GM19351 (cell line): ENCODE measurements at regions not wholly inside any gene's neighbourhood (a gene's known extent, or its start where the extent isn't known, plus 50 kb on each side); places are given as distances from the start of the nearest gene placed in this dataset.
"Not testable (repeated sequence)": the region's sequence is repeated elsewhere in the genome, so short reads cannot be mapped to it uniquely, and the experiment has no call there.

ENCODE experiments used
- ATAC-seq: cut with Tn5 transposase; IDR thresholded peaks from one replicate; pipeline ENCODE4 v1.9.1; 2021; ENCODE audit warnings: mild to moderate bottlenecking, moderate library complexity; ENCODE audit not compliant: unreplicated experiment

DNA sequence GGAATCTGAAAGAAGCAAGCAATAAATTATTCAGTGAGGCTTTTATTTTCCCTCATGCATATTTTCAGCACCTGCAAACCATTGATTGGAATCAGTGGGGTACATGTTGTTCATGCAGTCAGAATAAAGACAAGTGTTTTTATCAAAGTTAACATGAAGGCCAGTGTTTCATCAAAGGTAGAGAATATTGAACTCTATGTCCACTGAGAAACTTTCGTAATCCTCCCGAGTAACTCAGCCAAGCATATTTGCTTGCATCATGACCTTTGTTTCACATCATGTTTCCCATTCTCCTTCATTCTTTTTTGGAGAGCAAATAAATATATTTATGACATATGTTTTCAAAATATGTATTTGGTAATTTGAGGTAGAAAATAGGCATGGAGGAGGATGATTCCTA, 663.1 kb downstream of the SH2D4B start:
- no peak for ATAC-seq

DNA sequence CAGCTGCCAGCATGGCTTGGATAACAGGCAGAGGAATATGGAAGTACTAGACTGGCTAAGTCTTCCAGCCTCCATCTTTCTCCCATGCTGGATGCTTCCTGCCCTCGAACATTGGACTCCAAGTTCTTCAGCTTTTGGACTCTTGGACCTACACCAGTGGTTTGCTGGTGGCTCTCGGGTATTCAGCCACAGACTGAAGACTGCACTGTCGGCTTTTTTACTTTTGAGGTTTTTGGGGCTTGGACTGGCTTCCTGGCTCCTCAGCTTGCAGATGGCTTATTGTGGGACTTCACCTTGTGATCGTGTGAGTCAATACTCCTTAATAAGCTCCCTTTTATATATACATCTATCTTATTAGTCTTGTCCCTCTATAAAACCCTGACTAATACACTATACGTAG, 667.6 kb upstream of the NRG3 start:
- ATAC-seq, result not testable (repeated sequence)

DNA sequence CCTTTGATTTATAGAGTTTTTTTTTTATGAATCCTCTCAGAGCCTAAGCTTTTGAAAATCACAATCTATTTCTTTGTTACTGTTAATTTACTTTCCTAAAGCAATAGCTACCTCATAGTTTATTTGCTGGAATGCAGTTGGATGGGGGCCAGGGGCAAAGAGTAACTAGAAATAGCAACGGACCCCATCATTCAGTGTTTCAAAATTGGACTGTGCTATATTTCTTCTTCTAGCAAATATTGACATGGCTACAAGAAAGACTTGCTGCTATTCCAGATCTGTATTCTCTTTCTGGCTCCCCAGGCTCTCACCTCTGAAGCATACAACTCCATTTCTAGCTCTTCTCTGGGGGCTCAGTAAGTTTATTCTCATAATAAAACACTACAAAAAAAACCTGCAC, 661.6 kb upstream of the NRG3 start:
- no peak for ATAC-seq

DNA sequence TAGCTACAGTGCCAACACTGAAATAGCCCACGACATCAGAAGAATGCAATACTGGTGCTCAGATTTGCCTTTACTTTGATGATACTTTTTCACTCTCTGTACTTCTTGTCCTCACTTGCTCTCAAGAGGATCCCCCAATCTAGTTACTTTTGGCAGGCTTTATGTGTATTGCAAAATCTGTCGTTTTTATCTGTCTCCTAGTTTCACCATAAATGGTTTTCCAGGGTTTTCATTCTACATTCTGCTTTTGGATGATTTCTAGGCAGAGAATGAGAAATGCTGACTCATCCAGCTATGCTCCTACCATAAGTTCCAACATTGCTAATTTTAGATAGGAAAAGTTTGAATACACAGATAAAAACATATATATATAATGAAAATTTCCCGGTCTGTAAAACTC, 659.5 kb upstream of the NRG3 start:
- no peak for ATAC-seq

DNA sequence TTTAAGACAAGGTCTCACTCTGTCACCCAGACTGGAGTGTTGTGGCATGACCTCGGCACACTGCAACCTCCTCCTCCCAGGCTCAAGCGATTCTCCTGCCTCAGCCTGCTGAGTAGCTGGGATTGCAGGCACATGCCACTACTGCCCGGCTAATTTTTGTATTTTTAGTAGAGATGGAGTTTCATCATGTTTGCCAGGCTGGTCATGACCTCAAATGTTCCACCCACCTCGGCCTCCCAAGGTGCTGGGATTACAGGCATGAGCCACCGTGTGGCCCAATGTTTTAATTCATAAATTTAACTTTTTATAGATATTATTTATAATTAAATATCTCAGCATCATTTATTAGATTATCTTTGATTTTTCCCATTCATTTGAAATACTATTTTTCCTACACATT, 658.0 kb upstream of the NRG3 start:
- no peak for ATAC-seq

DNA sequence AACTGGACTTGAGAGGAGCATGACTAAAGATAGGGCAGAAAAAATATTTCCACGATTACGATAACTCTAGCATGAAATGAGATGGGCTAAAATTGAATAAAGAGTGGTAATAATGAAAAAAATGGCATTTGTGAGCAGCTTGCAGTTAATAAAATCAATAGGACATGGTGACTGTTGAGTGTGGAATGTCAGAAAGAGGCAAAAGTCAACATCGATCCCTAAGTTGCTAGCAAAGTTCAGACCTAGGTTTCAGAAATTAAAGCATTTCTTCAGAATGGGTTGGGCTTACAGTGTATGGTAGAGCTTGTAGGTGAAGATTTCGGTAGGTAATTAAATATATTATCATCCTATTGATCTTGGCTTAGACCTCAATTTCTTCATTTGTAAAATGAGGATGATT, 656.7 kb upstream of the NRG3 start:
- ATAC-seq, result no peak

DNA sequence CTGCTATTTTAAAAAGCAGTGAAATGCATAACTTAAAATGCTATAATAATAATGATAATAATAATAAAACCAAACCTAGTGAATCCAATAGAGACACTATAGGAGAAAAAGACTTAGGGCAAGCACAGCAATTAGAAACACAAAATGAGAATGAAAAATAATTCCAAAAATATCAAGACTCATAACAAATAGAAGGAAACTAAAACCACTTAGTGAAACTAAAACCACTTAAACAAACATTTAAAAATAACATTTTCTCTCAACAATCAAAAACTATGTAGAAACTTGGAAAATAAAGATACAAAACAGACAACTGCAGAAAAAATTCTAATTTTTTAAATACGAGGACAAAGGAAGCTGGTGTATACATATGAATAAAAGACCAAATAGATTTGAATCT, 655.2 kb upstream of the NRG3 start:
- ATAC-seq, result no peak

DNA sequence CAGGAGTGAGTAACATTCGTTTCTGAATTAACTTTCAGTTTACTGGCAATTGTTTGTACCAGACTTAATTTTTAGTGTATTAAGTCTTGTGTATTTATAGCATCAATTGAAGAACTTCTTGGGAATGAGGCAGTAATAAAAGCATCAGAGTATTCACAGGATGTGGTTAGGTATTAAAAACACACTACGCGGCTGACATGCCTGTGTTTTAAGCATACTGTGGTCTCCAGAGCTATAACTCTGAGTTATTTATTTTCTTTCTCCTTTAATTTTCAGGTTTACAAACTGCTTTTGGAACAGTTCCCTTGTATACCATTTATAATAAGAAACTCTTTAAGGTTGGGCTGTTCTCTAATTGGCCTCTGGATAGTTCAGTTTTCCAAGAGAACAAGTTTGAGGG, 626.1 kb upstream of the NRG3 start:
- ATAC-seq, result no peak

DNA sequence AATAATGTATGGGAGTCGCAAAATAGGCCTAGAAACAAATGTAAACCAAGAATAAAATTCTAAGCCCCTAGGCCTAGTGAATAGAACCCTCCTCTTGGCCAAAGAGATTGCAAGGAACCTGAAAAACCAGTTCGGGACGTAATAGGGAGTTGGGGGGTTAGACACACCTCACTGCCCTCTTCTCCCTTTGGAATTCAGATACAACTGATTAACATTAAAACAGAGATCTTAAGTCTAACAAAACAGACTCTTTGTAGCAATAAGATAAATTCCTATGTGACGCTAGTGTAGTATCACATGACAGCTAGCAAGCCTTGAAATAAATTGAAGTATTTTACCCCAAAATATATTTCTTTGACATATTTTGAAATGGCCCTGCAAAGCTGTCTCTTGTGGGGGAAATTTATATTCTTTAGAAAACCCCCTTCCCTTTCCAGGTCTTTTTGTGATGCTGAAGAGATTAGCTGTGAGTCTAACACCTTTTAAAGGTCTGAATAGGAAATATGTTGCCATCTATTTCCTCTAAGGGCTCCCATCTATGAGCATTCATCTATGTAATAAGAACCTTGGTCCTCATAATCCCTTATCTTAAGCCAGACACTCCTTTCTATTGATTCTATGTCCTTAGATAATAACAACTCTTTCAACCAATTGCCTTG, 623.4 kb upstream of the NRG3 start:
- ATAC-seq, result no peak

DNA sequence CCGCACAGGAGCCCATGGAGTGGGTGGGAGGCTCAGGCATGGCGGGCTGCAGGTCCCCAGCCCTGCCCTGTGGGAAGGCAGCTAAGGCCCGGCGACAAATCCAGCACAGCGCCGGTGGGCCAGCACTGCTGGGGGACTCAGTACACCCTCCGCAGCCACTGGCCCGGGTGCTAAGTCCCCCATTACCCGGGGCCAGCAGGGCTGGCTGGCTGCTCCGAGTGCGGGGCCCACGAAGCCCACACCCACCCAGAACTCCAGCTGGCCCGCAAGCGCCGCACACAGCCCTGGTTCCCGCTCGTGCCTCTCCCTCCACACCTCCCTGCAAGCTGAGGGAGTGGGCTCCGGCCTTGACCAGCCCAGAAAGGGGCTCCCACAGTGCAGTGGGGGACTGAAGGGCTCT, 610.0 kb upstream of the NRG3 start:
- ATAC-seq, result not testable (repeated sequence)

DNA sequence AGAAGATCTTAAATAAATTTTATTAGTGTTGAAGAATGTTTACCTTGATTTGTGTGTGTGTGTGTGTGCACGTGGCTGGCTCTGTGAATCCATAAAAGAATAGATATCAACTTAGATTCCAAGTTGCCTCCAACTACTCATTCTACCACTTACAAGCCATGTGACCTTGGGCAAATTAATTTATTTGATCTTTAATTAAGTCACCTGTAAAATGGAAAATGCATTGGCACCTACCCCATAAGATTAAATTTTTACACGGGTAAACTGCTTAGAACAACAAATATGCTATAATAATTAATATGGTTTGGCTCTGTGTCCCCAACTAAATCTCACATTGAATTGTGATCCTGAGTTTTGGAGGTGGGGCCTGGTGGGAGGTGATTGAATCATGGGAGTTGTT, 604.9 kb upstream of the NRG3 start:
- ATAC-seq, result no peak

DNA sequence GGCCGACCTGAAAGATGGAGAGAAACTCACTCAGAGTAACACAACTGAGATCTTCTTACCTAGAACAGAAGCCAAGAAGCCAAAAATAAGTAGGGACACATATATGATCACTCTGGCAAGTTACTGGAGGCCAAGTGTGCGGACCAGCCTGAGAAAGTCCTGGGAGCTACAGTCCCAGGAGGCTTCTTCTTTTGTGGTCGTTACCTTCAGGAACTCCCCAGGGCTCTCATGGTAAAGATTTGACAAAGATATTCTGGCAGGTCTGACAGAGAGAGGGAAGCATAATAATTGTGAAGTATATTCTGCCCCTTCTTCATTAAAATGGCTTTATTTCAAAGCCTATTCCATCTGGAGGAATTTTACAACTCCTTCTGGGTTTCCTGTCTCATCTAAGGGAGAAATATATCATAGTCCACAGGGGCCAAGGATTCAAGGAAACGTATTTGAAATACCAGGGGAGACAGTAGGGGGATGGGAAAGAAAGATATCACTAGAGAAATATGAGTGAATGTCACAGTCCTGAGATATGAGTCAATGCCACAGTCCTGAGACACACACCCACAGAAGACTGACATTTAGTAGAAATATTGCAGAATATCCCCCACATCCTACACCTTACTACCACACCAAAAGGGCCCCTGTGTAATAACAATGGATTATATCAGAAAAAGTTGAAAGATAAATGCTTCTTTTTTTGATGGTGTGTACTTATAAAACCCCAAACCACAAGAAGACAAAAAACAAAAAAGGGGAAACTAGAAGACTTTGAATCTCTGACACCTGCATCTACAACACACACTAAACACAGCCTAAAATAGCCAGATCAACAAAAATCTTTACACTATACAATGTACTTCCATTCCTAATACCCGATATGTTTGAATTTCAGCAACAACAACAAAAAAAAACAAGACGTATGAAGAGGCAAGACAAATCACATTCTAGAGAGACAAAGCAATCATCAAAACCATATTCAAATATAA, 594.2 kb upstream of the NRG3 start:
- no peak for ATAC-seq

DNA sequence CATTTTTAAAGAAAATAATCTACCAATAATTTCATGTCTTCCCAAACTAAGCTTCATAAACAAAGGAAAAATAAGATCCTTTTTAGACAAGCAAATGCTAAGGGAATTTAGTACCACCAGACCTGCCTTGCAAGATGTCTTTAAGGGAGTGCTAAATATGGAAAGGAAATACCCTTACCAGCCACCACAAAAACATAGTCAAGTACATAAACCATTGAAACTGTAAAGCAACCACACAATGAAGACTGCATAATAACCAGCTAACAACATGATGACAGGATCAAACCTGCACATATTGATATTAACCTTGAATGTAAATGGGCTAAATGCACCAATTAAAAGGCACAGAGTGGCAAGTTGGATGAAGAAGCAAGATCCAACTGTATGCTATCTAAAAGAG, 586.5 kb upstream of the NRG3 start:
- no peak for ATAC-seq

DNA sequence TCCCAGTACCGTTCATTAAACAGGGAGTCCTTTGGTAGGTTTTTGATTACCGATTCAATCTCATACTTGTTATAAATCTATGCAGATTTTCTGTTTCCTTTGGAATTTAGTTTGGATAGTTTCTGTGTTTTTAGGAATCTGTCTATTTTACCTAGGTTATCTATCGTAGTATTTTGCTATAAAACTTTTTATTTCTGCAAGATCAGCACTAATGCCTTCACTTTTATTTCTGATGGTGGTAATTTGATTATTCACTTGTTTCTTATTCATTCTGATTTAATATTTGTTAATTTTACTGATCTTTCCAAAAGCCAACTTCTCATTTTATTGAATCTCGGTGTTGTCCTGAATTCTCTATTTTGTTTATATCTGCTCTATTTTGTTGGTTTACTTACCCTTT, 577.7 kb upstream of the NRG3 start:
- ATAC-seq, result no peak

DNA sequence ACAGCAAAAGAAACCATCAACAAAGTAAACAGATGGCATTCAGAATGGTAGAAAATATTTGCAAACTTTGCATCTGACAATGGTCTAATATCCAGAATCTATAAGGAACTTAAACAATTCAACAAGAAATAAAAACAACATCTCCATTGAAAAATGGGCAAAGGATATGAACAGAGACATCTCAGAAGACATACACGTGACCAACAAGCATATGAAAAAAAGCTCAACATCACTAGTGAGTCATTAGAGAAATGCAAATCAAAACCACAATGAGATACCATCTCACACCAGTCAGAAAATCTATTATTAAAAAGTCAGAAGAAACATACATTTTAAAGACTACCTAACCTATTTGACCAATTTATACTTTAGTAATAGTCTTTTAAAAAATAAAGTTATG, 571.3 kb upstream of the NRG3 start:
- no peak for ATAC-seq

DNA sequence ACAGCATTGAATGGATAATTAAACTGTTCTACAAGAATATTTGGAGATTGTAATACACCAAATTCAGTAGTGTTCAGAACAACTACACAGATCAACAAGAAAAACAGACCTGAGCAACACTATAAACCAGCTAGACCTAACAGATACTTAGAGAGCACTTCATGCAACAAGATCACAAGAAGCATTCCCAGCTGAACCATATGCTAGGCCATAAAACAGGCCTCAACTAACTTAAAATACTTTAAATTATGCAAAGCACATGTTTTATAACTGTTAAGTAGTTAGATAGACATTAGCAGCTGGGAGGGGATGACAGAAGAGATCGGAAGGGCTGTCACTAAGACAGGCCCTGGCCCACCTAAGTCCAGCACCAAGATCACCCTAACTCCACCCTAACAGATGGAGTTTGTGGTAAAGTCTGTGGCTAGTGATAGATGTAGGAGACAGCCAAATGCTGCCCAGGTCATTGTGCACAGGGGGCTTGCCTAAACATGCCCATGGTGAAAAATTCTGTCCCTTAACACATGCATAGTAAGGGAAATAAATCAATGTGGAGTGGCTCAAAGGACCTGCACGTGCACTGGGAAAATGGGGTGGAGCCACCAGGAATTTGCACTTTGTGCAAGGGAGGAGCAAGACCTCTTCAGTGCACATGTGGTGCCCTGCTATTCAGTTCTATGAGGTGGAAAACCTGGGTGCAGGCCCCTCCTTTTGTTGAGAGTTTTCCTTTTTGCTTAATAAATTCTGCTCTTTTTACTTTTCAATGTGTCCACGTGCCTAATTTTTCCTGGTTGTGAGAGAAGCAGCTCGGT, 567.8 kb upstream of the NRG3 start:
- no peak for ATAC-seq

DNA sequence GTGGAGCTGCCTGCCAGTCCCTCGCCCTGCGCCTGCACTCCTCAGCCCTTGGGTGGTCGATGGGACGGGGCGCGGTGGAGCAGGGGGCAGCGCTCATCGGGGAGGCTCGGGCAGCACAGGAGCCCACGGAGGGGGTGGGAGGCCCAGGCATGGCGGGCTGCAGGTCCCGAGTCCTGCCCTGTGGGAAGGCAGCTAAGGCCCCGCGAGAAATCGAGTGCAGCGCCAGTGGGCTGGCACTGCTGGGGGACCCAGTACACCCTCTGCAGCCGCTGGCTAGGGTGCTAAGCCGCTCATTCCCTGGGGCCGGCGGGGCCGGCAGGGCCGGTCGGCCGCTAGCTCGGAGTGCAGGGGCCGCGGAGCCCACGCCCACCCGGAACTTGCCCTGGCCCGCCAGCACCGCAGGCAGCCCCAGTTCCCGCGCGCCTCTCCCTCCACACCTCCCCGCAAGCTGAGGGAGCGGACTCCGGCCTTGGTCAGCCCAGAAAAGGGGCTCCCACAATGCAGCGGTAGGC, 565.9 kb upstream of the NRG3 start:
- no peak for ATAC-seq

DNA sequence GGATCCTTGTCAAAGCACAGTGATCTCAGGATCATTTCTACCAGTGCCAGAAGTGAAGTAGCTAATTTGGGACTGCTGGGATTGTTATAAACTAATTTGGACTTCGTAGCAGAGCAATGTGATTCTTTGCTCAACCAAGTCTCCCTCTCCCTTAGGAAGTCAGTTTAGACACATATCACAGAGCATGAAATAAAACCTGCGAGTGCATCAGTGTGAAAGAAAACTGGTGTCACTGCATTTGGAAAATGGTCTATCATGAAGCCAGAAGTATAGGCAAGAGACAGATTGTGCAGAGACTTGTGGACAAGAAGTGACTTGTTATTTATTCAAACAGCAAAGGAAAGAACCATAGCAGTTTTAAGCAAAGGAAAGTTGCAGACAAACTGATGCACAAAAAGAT, 560.5 kb upstream of the NRG3 start:
- no peak for ATAC-seq

DNA sequence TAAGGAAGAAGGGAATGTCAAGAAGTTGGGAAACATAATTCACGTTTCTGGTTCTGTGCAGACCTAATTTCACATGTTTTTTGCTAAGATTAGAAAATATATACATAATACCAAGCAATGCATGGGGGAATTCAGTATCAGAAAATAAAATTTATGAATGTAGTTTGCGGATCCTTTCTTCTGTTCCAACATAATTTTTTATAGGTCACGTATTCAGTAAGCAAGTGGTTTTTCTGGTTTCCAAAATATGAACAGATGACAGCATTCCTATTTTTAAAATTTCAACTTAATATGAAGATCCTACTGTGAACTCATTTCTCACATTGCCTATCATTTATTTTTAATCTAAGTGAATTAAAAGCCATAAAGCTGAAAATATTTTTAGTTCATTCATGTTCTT, 560.0 kb upstream of the NRG3 start:
- ATAC-seq, result no peak

DNA sequence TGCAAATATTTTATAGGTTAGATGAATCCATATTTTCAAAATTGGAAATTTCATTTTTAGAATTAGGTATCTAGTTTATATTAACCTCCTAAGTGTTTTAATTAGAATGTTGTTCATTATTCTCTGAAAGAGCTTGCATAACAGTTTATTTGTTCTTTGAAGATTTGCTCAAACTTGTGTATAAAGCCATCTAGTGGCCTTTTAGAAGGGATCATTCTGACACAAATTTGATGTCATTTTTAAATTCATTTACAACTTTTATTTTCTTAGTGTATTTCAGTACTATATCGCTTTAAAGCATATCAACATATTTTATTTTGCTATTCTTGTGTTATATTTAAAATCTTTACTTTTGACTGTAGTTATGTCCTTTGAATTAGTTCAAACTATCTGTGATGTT, 527.0 kb upstream of the NRG3 start:
- no peak for ATAC-seq

DNA sequence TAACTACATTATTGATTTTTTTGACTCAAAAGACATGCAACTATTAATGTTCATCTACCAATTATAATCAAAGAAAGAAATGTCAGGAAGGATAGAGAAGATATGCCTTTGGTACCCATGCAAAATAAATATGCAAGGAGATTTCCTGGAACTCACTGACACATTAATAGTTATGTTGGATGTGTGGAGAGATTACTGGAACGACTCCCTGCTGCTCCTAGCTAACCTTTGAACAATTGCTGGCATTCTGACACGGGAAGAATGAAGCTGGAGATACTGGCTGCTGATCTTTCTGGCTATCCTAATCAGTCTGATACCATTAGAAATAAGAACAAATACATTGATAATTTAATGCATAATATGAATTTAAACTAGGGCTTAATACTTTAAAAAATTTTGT, 507.9 kb upstream of the NRG3 start:
- no peak for ATAC-seq
